Stimulated activated CD4-positive, alpha-beta T cell treated with anti-CD3 and anti-CD28 coated beads, Interleukin-4, amount 100 ng/mL, for 1 hour (primary cell): ENCODE measurements at regions not wholly inside any gene's neighbourhood (a gene's known extent, or its start where the extent isn't known, plus 50 kb on each side); places are given as distances from the start of the nearest gene placed in this dataset.
"Not testable (repeated sequence)": the region's sequence is repeated elsewhere in the genome, so short reads cannot be mapped to it uniquely, and the experiment has no call there.

Source experiments
- DNase-seq: peaks from one replicate; pipeline ENCODE4 v3.0.0-alpha.2; 2020

- no peak for DNase-seq
These were observed 1827.0 kb downstream of the C4orf33 start for GRCh38 chr4:130922955-130923354.

- no peak for DNase-seq
These were observed 1859.6 kb downstream of the C4orf33 start for GRCh38 chr4:130955520-130955919.

- DNase-seq = no peak
These were observed 1889.4 kb downstream of the C4orf33 start for GRCh38 chr4:130985371-130985770.

GRCh38 chr4:130995988-130996387, 1900.0 kb downstream of the C4orf33 start:
- DNase-seq = no peak

GRCh38 chr4:131001371-131001770, 1905.4 kb downstream of the C4orf33 start:
- DNase-seq = no peak

GRCh38 chr4:131002132-131002531, 1906.2 kb downstream of the C4orf33 start:
- DNase-seq = no peak

GRCh38 chr4:131006388-131006787, 1910.4 kb downstream of the C4orf33 start:
- DNase-seq = no peak

- DNase-seq = not testable (repeated sequence)
These were observed 1916.0 kb downstream of the C4orf33 start for GRCh38 chr4:131011961-131012360.

GRCh38 chr4:131013226-131013625, 1917.3 kb downstream of the C4orf33 start:
- DNase-seq = no peak

GRCh38 chr4:131026771-131027170, 1930.8 kb downstream of the C4orf33 start:
- no peak for DNase-seq

- DNase-seq = no peak
These were observed 1948.4 kb downstream of the C4orf33 start for GRCh38 chr4:131044368-131044767.

GRCh38 chr4:131046821-131047220, 1950.9 kb downstream of the C4orf33 start:
- DNase-seq = no peak

- no peak for DNase-seq
These were observed 1956.7 kb downstream of the C4orf33 start for GRCh38 chr4:131052646-131053045.

GRCh38 chr4:131054489-131055019, 1958.6 kb downstream of the C4orf33 start:
- DNase-seq = no peak

- no peak for DNase-seq
These were observed 1965.8 kb downstream of the C4orf33 start for GRCh38 chr4:131061734-131062133.

- DNase-seq = no peak
These were observed 1967.9 kb downstream of the C4orf33 start for GRCh38 chr4:131063878-131064277.

- no peak for DNase-seq
These were observed 1985.1 kb downstream of the C4orf33 start for GRCh38 chr4:131081069-131081468.

- no peak for DNase-seq
These were observed 1989.0 kb downstream of the C4orf33 start for GRCh38 chr4:131084997-131085396.

GRCh38 chr4:131091896-131092295, 1995.9 kb downstream of the C4orf33 start:
- no peak for DNase-seq

GRCh38 chr4:131093303-131093702, 1997.4 kb downstream of the C4orf33 start:
- DNase-seq = no peak

- DNase-seq = no peak
These were observed 2003.0 kb downstream of the C4orf33 start for GRCh38 chr4:131098976-131099375.

GRCh38 chr4:131113273-131113672, 2017.3 kb downstream of the C4orf33 start:
- no peak for DNase-seq

GRCh38 chr4:131113704-131114103, 2017.8 kb downstream of the C4orf33 start:
- no peak for DNase-seq

- DNase-seq = no peak
These were observed 2023.7 kb downstream of the C4orf33 start for GRCh38 chr4:131119661-131120060.

GRCh38 chr4:131137196-131137595, 2011.9 kb upstream of the PCDH10 start:
- DNase-seq = no peak

GRCh38 chr4:131159261-131159660, 1989.8 kb upstream of the PCDH10 start:
- no peak for DNase-seq
